Parathyroid adenoma (tissue), 2 donors: ENCODE measurements at regions not wholly inside any gene's neighbourhood (a gene's known extent, or its start where the extent isn't known, plus 50 kb on each side); places are given as distances from the start of the nearest gene placed in this dataset.

ENCODE experiments used
- H2AFZ ChIP-seq: fragments of 300-600 bp; sonication (generic); one replicate; pipeline ENCODE4 v1.7.0; 2017; ENCODE audit warnings: antibody characterized with exemption, mild to moderate bottlenecking
- H3K27ac ChIP-seq: fragments of 300-600 bp; sonication (generic); one replicate; pipeline ENCODE4 v1.7.0; 2017
- H3K27me3 ChIP-seq: fragments of 300-600 bp; sonication (generic); one replicate; pipeline ENCODE4 v1.7.0; 2017; ENCODE audit warnings: low read length; ENCODE audit not compliant: control insufficient read depth, insufficient read depth
- H3K36me3 ChIP-seq: fragments of 300-600 bp; sonication (generic); one replicate; pipeline ENCODE4 v1.7.0; 2017; ENCODE audit warnings: low read length; ENCODE audit not compliant: control insufficient read depth, insufficient read depth
- H3K4me1 ChIP-seq: fragments of 300-600 bp; sonication (generic); one replicate; pipeline ENCODE4 v1.7.0; 2017; ENCODE audit warnings: control low read depth
- H3K4me2 ChIP-seq: fragments of 300-600 bp; sonication (generic); one replicate; pipeline ENCODE4 v1.7.0; 2017; ENCODE audit warnings: low read length
- H3K4me3 ChIP-seq: fragments of 300-600 bp; sonication (generic); one replicate; pipeline ENCODE4 v1.7.0; 2017; ENCODE audit warnings: low read depth, low read length
- H3K79me2 ChIP-seq: fragments of 300-600 bp; sonication (generic); one replicate; pipeline ENCODE4 v1.7.0; 2017; ENCODE audit warnings: control low read depth
- H3K9ac ChIP-seq: fragments of 300-600 bp; sonication (generic); one replicate; pipeline ENCODE4 v1.7.0; 2017; ENCODE audit warnings: mild to moderate bottlenecking
- H3K9me3 ChIP-seq: fragments of 300-600 bp; sonication (generic); one replicate; pipeline ENCODE4 v1.7.0; 2017; ENCODE audit warnings: low read length; ENCODE audit not compliant: control insufficient read depth
- TF ChIP-seq, protein P1 (sequence below): fragments of 300-600 bp; sonication (generic); IDR thresholded peaks from one replicate; pipeline ENCODE4 v1.7.0; 2017; ENCODE audit warnings: antibody characterized with exemption, mild to moderate bottlenecking
- donor health status: primary hyperparathyroidism.

DNA sequence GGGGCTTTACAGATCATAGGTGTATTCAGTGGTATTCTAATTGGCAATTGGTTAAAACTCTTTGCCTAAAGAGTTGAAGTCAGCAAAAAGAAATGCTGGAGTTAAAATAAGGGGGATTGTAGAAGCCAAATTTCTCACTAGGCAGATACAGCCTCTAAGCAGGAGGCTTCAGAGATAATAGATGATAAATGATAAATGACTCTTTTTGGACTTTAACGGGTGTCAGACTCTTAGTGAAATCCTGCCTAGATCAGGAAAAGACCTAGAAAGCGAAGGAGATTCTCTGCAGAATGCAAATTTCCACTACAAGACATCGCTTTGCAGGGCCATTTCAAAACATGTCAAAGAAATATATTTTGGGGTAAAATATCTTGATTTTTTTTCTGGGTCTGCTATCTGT, 182.8 kb downstream of the FAM76B start:
- Histone ChIP-seq H3K4me3 (no peak overlapping the region), H3K9me3 (no peaks in the 10 kb centered on the region), H2AFZ (peak overlapping the region; percentile 38), H3K4me1 (peaks cover 10% of the 10 kb centered on the region), H3K27me3 (no peaks in the 10 kb centered on the region), H3K27ac (no peak overlapping the region), H3K9ac (no peak overlapping the region), H3K79me2 (no peaks in the 10 kb centered on the region), H3K4me2 (no peak overlapping the region), H3K36me3 (no peaks in the 10 kb centered on the region)
- TF ChIP-seq, protein P1, sequence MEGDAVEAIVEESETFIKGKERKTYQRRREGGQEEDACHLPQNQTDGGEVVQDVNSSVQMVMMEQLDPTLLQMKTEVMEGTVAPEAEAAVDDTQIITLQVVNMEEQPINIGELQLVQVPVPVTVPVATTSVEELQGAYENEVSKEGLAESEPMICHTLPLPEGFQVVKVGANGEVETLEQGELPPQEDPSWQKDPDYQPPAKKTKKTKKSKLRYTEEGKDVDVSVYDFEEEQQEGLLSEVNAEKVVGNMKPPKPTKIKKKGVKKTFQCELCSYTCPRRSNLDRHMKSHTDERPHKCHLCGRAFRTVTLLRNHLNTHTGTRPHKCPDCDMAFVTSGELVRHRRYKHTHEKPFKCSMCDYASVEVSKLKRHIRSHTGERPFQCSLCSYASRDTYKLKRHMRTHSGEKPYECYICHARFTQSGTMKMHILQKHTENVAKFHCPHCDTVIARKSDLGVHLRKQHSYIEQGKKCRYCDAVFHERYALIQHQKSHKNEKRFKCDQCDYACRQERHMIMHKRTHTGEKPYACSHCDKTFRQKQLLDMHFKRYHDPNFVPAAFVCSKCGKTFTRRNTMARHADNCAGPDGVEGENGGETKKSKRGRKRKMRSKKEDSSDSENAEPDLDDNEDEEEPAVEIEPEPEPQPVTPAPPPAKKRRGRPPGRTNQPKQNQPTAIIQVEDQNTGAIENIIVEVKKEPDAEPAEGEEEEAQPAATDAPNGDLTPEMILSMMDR = no peak

DNA sequence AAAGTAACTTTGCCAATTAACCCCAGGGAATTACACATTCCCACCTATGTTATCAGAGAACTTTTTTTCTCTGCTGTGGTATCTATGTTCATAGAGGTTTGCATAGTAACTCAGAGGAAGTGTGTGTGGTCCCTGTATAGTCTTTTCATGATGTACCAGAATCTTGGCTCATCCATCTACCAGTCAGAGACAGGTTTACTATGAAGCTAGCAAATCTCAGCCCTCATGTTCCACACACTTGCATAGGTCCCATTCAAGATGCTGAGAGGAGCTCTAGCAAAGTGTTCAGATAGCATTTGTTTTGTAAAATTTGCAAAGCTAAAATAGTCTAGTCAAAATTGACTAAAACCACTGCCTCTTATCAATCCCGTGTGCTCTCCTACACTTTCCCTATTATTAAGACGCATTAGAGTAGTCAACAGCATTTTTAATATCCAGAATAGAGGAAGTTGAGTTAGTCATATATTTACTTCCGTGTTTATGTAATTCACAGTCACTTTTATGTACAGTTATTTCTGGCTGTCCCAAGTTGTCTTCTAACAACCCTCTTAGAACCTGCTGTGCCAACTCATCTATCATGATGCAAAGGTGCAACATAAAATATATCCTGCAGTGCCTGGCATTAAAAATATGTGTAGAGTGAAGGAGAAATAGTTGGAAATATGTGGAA, 184.2 kb downstream of the FAM76B start:
- H3K4me3 ChIP-seq = no peak overlapping the region
- no peak overlapping the region for H3K4me2 ChIP-seq
- H3K27me3 ChIP-seq = no peaks in the 10 kb centered on the region
- no peak overlapping the region for H3K9ac ChIP-seq
- H3K27ac ChIP-seq = no peak overlapping the region
- no peaks in the 10 kb centered on the region for H3K79me2 ChIP-seq
- TF ChIP-seq, protein P1 = no peak
- H3K36me3 ChIP-seq = no peaks in the 10 kb centered on the region
- H3K4me1 ChIP-seq = peaks cover 12% of the 10 kb centered on the region
- H3K9me3 ChIP-seq = no peaks in the 10 kb centered on the region
- H2AFZ ChIP-seq = no peak overlapping the region

DNA sequence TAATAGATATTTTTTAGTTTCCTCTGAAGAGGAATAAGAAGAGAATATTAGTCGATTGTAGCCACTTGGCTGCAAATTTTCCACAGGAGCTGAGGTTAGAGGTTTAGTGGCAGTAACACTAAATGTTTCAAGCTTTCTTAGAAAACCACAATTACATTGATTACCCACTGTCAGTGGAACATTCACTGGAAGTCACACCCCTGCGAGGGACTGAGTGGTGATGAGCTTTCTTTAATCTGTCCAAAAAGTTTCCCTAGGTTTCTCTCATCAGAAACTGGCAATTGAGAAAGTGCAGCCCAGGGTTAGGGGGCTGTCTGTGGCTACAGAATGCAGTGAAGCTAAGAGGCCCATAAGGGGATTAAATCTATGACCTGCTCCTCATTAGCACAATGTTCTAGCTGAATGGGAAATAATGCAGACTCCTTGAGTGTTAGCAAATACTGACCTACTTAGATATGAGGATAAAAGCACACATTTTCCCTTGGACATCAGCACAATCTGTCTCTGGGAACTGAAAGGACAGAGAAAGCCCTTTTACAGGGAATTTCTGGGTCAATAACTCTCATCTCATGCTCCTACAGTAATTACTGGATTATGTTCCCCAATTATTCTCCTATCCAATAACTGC, 189.5 kb downstream of the FAM76B start:
- Histone ChIP-seq H3K4me3 (no peak overlapping the region), H3K9me3 (no peaks in the 10 kb centered on the region), H3K9ac (no peak overlapping the region), H3K27me3 (no peaks in the 10 kb centered on the region), H3K4me2 (no peak overlapping the region), H3K27ac (peak overlapping the region; percentile 47), H3K79me2 (no peaks in the 10 kb centered on the region), H3K36me3 (no peaks in the 10 kb centered on the region), H3K4me1 (peaks cover 22% of the 10 kb centered on the region), H2AFZ (no peak overlapping the region)
- TF ChIP-seq, protein P1 = no peak

DNA sequence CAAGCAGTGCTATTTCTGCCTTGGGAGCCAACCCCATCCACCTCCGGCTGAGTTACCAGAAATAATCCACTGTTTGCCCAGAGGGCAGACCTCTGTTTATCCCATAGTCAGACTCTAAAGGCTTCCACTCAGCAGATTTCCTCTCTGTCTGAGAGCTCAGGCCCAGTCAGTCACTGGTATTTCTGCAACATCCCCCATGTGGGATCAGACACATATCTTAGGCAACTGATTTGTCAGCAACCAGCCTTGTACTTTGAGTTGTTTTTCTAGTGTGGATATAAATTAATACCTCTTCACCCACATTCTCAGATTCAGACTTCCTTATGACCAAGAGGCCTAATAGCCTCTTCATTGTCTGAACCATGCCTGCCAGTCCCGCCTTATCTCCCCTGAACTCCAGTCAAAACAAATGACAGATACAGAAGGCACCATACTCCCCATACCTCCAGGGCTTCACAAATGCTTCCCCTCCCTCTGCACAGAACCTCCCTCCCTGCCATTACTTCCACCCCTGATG, 193.6 kb downstream of the FAM76B start:
- peak overlapping the region; percentile 74 for H3K27ac ChIP-seq

More for the DNA sequence above, 193.6 kb downstream of the FAM76B start:
- Histone ChIP-seq H3K9ac (no peak overlapping the region), H3K9me3 (no peaks in the 10 kb centered on the region), H3K27me3 (no peaks in the 10 kb centered on the region), H3K4me1 (peaks cover 20% of the 10 kb centered on the region), H3K36me3 (no peaks in the 10 kb centered on the region), H3K4me2 (no peak overlapping the region), H3K79me2 (no peaks in the 10 kb centered on the region), H2AFZ (peak overlapping the region; percentile 69), H3K4me3 (no peak overlapping the region)
- TF ChIP-seq, protein P1 = no peak
